ENCODE measurements at regions not wholly inside any gene's neighbourhood (a gene's known extent, or its start where the extent isn't known, plus 50 kb on each side); places are given as distances from the start of the nearest gene placed in this dataset.
A peak's percentile ranks its signal among the peaks of the same experiment; 100 is the strongest.

DNA sequence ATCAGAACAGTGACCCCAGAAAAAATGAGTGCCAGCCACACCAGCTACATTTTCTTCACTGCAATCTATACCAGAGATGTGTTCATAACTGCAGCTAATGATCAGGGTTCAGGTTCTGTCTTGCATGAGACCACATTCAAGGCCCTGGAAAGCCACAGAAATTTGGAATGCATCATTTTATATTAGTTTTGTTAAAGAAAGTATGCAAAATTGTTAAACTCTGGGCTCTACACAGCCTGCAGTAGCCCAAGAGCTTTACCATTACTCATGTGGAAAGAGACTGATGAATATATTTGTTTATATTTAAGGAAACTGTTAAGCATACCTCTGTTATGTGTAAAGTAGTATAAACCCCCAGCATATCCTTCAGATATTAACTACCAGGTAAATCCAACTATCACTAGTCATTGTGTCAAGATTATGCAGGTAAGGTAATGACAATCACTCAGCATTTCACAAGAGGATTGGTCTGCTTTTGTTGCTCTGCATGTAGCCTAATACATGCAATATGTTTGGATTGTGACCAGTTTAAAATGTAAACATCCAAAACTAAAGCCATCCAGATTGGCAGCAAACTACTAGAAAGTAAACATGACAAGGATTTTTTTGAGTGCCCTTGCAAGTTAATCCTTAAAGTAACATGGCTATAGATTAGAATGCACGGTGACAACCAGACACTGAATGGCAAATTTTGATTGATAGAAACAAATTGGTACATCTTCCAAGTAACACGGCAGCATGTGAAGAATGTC, 429.1 kb upstream of the ARGLU1 start:
- no peak for DNase-seq

- DNase-seq: no peak
These were observed 422.7 kb upstream of the ARGLU1 start for GRCh38 chr13:106990594-106990993.

- DNase-seq: no peak
These were observed 421.9 kb upstream of the ARGLU1 start for GRCh38 chr13:106989876-106990275.

DNA sequence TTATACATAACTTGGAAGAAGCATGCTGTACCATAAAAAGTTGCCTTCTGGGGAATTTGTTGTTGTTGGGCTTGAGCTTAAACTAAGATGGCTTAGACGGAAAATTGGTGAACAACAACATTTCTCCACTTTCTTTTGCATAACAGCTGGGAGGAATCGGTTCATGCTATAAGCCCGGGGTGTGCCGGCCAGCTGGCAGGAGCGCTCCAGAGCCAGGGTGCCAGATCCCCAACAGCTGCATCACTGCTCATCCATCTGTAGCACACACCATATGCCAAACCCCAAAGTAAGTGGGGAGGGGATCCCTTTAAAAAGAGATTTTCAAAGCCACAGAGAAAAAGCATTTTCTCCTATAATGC, 419.5 kb upstream of the ARGLU1 start:
- no peak for DNase-seq

GRCh38 chr13:106986687-106987426, 418.9 kb upstream of the ARGLU1 start:
- no peak for DNase-seq

DNA sequence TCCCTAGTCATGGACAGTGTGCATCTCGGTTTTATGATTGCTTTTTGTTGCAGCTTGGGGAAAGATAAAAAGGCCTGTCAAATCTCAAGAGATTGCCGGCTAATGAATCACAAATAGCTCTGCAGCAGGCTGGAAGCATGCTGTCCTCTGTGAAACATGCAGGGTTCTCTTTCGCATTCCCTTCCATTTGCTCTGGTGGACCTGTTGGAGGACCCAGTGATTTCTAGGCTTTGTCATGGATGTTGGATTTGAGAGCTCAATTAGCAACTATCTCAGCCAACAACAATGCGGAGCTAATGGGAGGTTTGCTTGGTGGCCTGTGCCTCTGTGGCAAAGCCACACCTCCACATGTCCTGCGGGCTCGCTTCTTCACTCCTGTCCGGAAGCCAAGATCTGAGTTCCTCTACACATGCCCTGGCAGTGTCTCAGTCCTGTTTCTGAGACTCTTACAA, 418.1 kb upstream of the ARGLU1 start:
- no peak for DNase-seq

GRCh38 chr13:106985481-106985880, 417.5 kb upstream of the ARGLU1 start:
- no peak for DNase-seq

DNA sequence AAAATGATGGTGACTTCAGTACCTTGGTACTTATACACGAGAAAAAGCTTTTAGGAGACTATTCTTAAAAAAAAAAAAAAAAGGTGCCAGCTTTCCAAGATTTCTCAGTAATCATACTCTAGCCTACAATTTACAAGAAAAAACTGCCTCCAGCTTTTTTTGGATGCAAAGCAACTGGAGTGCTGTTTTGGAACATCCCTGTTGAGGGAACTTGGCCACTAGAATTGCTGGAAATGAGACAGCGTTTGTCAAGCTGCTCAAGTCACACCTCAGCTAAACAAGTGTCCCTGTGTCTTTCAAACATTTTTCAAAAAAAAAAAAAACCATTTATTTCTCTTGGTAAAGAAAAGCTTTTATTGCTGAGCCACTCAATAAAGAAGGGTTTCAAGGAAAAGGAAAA, 413.1 kb upstream of the ARGLU1 start:
- no peak for DNase-seq

- no peak for DNase-seq
These were observed 399.5 kb upstream of the ARGLU1 start for GRCh38 chr13:106967391-106967790.

DNA sequence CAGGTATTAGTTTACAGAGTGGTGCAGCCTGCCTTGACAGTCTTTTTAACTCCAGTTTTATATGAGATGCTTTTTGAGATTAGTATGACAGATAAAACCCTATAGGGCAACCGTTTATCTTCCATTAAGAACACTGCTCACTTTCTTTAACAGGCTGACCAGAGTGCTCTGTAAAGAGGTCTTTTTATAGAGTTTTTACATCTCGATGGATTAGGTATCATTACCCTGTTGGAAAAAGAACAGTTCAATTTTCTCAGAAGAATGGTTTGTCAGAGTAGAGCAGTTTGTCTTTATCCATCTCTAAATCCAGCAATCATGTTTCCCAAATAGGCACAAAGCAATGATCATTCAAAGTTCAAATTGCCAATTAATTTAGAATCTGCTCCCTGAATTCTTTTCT, 395.2 kb upstream of the ARGLU1 start:
- DNase-seq: no peak

GRCh38 chr13:106961651-106962050, 393.7 kb upstream of the ARGLU1 start:
- DNase-seq: no peak

GRCh38 chr13:106961216-106961615, 393.3 kb upstream of the ARGLU1 start:
- no peak for DNase-seq

DNA sequence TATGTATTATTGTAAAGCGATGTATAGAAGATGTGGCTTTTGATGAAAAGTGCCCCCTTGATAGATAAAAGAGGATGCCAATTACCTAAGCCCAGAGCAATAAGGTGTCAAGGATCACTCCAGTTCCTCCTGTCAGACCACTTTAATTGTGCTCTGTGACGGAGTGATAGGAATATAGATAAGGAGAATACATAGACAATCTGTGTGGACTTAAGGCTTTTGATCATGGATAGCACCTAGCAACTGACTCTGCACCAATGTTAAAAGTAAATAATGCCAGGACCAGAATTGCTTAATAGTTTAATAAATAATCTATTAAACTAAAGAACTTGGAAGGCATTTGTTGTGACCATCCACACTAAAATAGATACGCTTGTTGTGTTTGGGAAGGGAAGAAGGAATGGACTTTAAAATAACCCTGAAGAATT, 390.7 kb upstream of the ARGLU1 start:
- no peak for DNase-seq

DNA sequence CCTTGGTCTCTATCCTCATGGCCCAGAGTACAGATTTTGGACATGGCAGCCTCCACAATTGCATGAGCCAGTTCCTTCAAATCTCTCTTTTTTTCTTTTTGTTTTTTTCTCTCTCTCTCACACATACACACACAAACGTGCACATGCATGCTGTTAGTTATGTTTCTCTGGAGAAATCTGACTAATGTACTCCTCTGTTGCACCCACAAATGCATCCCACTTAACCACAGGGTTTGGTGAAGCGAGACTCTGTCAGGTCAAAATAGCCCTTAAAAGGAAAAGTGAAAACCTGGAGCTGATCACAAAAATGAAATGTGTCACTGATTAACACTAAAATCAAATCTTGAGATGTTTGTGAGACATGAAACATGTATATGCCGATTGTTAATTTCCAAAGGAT, 374.6 kb upstream of the ARGLU1 start:
- DNase-seq: no peak

DNA sequence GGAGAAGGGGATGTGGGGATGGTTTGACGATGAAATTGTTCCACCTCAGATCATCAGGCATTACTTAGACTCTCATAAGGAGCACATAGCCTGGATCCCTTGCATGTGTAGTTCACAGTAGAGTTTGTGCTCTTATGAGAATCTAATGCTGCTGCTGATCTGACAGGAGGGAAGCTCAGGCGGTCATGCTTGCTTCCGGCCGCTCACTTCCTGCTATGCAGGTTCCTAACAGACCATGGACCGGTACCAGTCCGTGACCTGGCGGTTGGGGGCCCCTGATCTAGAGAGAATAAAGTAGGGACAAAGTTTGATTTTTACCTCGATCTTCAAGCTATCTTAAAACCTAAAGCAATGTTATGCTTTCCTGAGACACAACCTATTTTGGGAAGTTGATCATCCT, 373.8 kb upstream of the ARGLU1 start:
- no peak for DNase-seq

DNA sequence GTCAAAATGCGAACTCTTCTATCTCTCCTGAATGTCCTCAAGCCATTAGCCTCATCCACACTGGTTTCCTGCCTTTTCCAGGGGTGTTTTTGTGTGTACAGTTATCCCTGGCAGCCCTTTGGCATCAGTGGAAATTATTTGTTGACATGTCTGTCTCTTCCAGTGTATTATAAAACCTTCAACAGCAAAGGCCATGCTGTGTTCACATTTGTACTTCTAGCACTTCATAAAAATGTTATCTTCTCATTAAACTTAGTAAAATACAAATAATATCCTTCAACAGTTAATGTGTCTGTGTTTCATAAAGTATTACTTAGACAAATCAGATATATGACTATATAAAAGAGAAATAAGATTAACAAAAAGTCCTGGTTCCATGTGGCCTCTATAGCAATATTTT, 359.5 kb upstream of the ARGLU1 start:
- DNase-seq: no peak

DNA sequence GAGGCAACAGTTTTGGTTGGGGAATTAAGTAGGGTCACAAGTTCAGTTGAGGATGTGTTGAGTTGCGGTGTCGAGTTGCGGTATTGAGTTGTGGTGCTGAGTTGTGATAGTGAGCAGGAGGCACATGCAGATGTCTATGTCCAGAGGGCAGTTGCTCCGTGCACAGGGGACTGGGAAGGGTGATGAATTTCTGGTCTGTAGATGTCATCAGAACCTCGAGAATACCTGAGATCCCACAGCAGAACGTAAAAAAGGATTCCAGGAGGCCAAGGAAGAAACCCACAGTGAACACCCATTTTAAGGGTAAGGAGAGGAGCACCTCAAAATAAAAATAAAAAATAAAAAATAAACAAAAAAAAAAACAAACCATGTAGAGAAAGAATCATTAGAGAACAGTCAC, 354.4 kb upstream of the ARGLU1 start:
- no peak for DNase-seq

- DNase-seq: no peak
These were observed 351.7 kb upstream of the ARGLU1 start for GRCh38 chr13:106919638-106920037.

- DNase-seq: no peak
These were observed 351.2 kb upstream of the ARGLU1 start for GRCh38 chr13:106919133-106919532.

DNA sequence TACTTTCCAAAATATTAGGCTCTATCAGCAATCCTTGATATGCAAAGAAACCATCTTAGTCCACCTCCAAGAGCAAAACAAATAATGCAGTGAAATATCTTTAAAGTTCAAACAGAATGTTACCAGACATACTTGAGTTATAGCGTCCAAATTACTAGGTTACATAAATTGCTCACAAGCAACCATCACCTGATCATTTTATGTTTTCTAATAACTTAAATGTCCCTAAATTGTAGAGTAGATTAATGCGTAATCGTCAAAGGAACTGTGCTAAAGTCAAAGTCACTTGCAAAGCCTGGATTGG, 350.6 kb upstream of the ARGLU1 start:
- no peak for DNase-seq

DNA sequence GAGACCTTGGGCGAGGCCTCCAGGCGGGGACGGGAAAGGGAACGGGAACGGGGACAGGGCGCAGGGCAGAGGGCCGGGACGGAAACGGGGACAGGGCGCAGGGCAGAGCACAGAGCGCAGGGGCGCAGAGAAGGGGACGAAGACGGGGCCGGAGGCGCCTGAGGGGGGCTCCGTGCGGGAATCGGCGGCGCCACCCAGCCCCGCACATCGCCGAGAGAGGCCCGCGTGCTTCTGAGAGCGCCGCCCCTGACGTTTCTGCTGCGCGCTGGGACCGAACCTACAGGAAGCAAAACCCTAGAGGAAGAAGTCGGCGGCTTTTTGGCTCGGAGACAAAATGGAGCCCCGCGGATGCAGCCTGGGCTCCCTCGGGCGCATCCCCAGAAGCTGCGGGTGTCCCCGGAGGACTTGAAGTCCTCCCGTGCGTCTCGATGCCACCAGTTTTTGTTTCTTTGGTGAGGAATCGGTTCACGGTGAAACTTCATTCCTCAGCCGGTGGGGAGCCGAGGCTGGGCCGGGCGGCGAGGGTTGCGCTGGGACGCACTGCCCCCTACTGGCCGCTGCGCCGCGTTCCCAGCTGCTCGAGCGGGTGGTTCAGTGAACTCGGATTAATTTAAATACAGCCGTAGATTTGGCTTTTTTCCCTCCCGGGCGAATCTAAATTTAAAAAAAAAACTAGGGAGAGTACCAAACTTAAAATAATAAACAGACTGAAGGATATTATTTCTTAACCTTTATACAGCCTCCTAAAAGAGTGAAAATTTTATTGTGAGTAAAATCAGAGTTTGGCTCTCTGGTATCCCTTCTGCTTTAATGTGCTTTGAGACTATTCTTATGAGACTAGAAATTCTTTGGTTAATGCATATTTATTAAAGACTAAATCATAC, 350.0 kb upstream of the ARGLU1 start:
- DNase-seq: peak; percentile 50

DNA sequence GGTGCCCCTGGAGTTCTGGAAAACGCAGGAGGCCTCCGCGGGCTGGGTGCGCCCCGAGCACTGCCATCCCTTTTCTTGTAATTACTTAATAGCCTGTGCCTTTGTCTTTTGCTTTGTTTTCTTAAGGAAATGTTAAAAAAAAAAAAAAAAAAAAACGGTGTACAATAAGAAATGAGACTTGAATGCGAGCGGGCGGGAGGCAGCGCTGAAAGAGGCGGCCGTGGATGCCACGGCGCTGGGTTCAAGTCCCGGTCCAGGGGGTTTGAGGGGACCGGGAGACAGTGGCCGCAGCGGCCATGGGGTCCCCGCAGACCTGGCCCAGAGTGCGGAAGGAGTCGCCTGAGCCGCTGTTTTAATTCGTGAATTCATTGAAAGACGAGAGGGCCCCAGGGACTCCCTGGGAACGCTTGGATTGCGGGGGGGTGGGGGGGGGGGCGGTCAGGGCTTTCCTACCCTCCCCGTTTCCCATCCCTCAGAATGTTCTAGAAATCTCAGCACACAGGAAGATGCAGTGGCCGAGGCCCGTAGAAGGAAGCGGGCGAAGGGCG, 349.2 kb upstream of the ARGLU1 start:
- DNase-seq: no peak

DNA sequence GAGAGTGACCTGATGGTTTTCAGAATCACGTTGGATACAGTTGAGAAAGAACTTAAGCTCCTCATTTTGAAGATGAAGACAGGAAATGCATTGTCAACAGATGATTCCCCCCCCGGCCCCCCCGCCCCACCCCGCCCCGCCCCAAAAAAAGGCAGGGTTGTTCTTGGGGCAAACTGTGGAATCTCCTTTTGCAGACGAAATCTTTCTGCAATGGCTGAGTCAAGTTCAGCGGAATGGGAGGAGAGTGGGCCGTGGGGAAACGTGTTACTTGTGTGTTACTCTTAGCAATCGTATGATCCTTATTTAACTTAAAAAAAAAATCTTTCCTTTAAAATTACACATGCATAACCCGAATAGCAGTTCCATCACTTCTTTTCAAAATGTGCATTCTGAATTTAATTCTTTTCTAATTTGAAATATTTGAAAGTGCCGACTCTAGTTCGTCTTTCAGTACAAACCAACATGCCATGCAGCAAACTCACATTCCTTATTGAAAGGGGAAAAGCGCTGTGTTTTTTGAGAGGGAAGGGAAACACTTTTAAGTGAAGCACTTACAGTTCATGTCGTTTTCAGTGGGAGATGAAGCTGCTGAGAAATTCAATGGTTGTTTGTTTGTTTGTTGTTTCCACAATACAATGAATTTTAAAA, 348.5 kb upstream of the ARGLU1 start:
- DNase-seq: no peak

Data from DMS79 treated with DMSO at 0.1 percent for 48 hours (cell line).